KMS-11 (cell line): ENCODE measurements at regions not wholly inside any gene's neighbourhood (a gene's known extent, or its start where the extent isn't known, plus 50 kb on each side); places are given as distances from the start of the nearest gene placed in this dataset.

Experiments
- H2AFZ ChIP-seq: fragments of 200-600 bp; sonication (generic); 2 replicates; pipeline ENCODE4 v1.6.1; 2016; ENCODE audit warnings: antibody characterized with exemption, mixed run types, low read depth
- H3K27ac ChIP-seq: fragments of 200-600 bp; sonication (generic); 2 replicates; pipeline ENCODE4 v1.6.1; 2016; ENCODE audit warnings: mild to moderate bottlenecking, mixed run types
- H3K27me3 ChIP-seq: fragments of 200-600 bp; sonication (generic); 2 replicates; pipeline ENCODE4 v1.6.1; 2017; ENCODE audit warnings: mild to moderate bottlenecking, low read depth, mixed run types, moderate library complexity; ENCODE audit not compliant: insufficient read depth
- H3K36me3 ChIP-seq: fragments of 200-600 bp; sonication (generic); 2 replicates; pipeline ENCODE4 v1.6.1; 2017; ENCODE audit warnings: mild to moderate bottlenecking, mixed run types; ENCODE audit not compliant: insufficient read depth
- H3K4me1 ChIP-seq: fragments of 200-600 bp; sonication (generic); 2 replicates; pipeline ENCODE4 v1.6.1; 2016; ENCODE audit warnings: mild to moderate bottlenecking, low read depth, mixed run types; ENCODE audit not compliant: poor library complexity, severe bottlenecking
- H3K4me2 ChIP-seq: fragments of 200-600 bp; sonication (generic); 2 replicates; pipeline ENCODE4 v1.7.0; 2016; ENCODE audit warnings: mild to moderate bottlenecking, mixed run types
- H3K4me3 ChIP-seq: fragments of 200-600 bp; sonication (generic); IDR thresholded peaks from 2 replicates; pipeline ENCODE4 v1.6.1; 2017; ENCODE audit warnings: low read depth, low read length, mixed read lengths; ENCODE audit not compliant: insufficient read depth
- H3K79me2 ChIP-seq: fragments of 200-600 bp; sonication (generic); 2 replicates; pipeline ENCODE4 v1.6.1; 2016; ENCODE audit warnings: low read depth, mixed run types; ENCODE audit not compliant: insufficient read depth
- H3K9ac ChIP-seq: fragments of 200-600 bp; sonication (generic); 2 replicates; pipeline ENCODE4 v1.6.1; 2016; ENCODE audit warnings: mild to moderate bottlenecking, mixed run types
- H4K20me1 ChIP-seq: fragments of 200-600 bp; sonication (generic); 2 replicates; pipeline ENCODE4 v1.6.1; 2016; ENCODE audit warnings: mild to moderate bottlenecking, mixed run types; ENCODE audit not compliant: insufficient read depth
- TF ChIP-seq, protein P1 (sequence below): fragments of 200-600 bp; sonication (generic); conservative IDR thresholded peaks from 2 replicates; pipeline ENCODE4 v1.6.1; 2017; ENCODE audit warnings: low read depth, mild to moderate bottlenecking, antibody characterized with exemption, low read length, moderate library complexity, mixed read lengths

GRCh38 chr12:114858388-114859146, 174.6 kb upstream of the TBX3 start:
- Histone ChIP-seq H3K27ac (no peak overlapping the region), H3K27me3 (no peaks in the 10 kb centered on the region), H3K4me3 (no peak overlapping the region), H3K4me2 (no peak overlapping the region), H4K20me1 (no peaks in the 10 kb centered on the region), H3K79me2 (no peaks in the 10 kb centered on the region), H3K36me3 (no peaks in the 10 kb centered on the region), H3K9ac (no peak overlapping the region), H2AFZ (no peak overlapping the region), H3K4me1 (no peaks in the 10 kb centered on the region)
- TF ChIP-seq, protein P1, sequence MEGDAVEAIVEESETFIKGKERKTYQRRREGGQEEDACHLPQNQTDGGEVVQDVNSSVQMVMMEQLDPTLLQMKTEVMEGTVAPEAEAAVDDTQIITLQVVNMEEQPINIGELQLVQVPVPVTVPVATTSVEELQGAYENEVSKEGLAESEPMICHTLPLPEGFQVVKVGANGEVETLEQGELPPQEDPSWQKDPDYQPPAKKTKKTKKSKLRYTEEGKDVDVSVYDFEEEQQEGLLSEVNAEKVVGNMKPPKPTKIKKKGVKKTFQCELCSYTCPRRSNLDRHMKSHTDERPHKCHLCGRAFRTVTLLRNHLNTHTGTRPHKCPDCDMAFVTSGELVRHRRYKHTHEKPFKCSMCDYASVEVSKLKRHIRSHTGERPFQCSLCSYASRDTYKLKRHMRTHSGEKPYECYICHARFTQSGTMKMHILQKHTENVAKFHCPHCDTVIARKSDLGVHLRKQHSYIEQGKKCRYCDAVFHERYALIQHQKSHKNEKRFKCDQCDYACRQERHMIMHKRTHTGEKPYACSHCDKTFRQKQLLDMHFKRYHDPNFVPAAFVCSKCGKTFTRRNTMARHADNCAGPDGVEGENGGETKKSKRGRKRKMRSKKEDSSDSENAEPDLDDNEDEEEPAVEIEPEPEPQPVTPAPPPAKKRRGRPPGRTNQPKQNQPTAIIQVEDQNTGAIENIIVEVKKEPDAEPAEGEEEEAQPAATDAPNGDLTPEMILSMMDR, result no peak

DNA sequence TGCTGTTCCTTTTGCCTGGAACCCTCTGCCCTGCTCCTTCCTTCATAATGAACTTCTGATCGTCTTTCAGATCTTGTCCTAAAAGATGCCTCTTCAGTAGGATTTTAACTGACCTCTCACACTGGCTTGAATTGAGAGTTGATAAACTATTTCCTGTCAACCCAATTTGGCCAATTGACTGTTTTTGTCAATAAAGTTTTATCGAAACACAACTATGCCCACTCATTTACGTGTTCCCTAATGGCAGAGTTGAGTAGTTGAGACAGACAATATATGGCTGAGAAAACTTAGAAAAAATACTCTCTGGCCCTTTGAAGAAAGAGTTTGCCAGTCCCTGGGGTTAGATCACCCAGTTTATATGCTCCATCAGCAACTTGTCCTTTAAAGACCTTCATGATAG, 171.7 kb upstream of the TBX3 start:
- no peak overlapping the region for H3K27ac ChIP-seq
- H3K36me3 ChIP-seq, result no peaks in the 10 kb centered on the region
- TF ChIP-seq, protein P1, result no peak

DNA sequence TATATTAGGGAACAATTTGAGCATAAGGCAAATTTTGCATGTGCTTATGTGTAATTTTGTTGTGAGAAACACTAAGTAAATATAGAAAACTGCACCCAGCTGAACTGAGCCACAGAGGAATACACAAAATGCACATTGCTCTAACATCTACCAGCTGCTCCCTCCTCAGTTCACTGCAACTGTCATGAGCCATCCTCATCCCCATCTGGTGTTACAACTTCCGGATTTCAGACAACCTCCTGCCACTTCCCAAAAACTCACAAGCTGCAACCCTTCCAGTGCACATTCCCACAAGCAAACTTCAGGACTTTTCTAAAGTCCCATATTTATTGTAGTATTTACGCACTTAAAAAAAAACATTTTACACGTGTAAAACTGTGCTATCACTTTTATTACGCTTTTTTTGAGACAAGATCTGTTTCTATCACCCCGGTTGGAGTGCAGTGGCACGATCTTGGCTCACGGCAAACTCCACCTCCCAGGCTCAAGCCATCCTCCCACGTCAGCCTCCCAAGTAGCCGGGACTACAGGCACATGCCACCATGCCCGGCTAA, 169.1 kb upstream of the TBX3 start:
- Histone ChIP-seq H3K4me2 (no peak overlapping the region), H2AFZ (no peak overlapping the region), H3K27ac (no peak overlapping the region), H3K27me3 (no peaks in the 10 kb centered on the region), H3K4me1 (no peaks in the 10 kb centered on the region), H4K20me1 (no peaks in the 10 kb centered on the region), H3K4me3 (no peak overlapping the region), H3K9ac (no peak overlapping the region), H3K36me3 (no peaks in the 10 kb centered on the region), H3K79me2 (no peaks in the 10 kb centered on the region)
- TF ChIP-seq, protein P1, result no peak

More for the DNA sequence above, 171.7 kb upstream of the TBX3 start:
- Histone ChIP-seq H3K27me3 (no peaks in the 10 kb centered on the region), H2AFZ (no peak overlapping the region), H3K9ac (no peak overlapping the region), H3K79me2 (no peaks in the 10 kb centered on the region), H3K4me3 (no peak overlapping the region), H4K20me1 (no peaks in the 10 kb centered on the region), H3K4me1 (no peaks in the 10 kb centered on the region), H3K4me2 (no peak overlapping the region)

- H3K36me3 ChIP-seq, result no peaks in the 10 kb centered on the region
- no peak overlapping the region for H3K4me2 ChIP-seq
- no peak overlapping the region for H3K4me3 ChIP-seq
- no peaks in the 10 kb centered on the region for H3K27me3 ChIP-seq
- TF ChIP-seq, protein P1, result no peak
- H2AFZ ChIP-seq, result no peak overlapping the region
- no peak overlapping the region for H3K27ac ChIP-seq
- H4K20me1 ChIP-seq, result no peaks in the 10 kb centered on the region
- H3K4me1 ChIP-seq, result no peaks in the 10 kb centered on the region
- H3K9ac ChIP-seq, result no peak overlapping the region
- H3K79me2 ChIP-seq, result no peaks in the 10 kb centered on the region
These were observed 168.0 kb upstream of the TBX3 start for GRCh38 chr12:114851981-114852380.
